SKM-1 (cell line): ENCODE measurements at regions not wholly inside any gene's neighbourhood (a gene's known extent, or its start where the extent isn't known, plus 50 kb on each side); places are given as distances from the start of the nearest gene placed in this dataset.

Source experiments
- DNase-seq: peaks from one replicate; lab custom pipeline; 2025; ENCODE audit not compliant: unreplicated experiment; lab: John Stamatoyannopoulos, UW

GRCh38 chr1:181863736-181864135, 197.8 kb downstream of the ZNF648 start:
- DNase-seq, result no peak

- no peak for DNase-seq
Observed at GRCh38 chr1:181863006-181863405, 198.5 kb downstream of the ZNF648 start.

GRCh38 chr1:181858135-181858534, 203.4 kb downstream of the ZNF648 start:
- no peak for DNase-seq
